ENCODE measurements at regions not wholly inside any gene's neighbourhood (a gene's known extent, or its start where the extent isn't known, plus 50 kb on each side); places are given as distances from the start of the nearest gene placed in this dataset.

GRCh38 chr5:93926831-93927620, 185.6 kb upstream of the POU5F2 start:
- no peak for DNase-seq

- no peak for DNase-seq
Measured at GRCh38 chr5:93925321-93925720, 183.9 kb upstream of the POU5F2 start.

- DNase-seq, result no peak
Measured at GRCh38 chr5:93924628-93925027, 183.2 kb upstream of the POU5F2 start.

GRCh38 chr5:93922551-93922950, 181.2 kb upstream of the POU5F2 start:
- no peak for DNase-seq

- no peak for DNase-seq
Measured at GRCh38 chr5:93921001-93921400, 179.6 kb upstream of the POU5F2 start.

- no peak for DNase-seq
Measured at GRCh38 chr5:93916872-93917271, 175.5 kb upstream of the POU5F2 start.

- DNase-seq, result no peak
Measured at GRCh38 chr5:93915142-93915553, 173.7 kb upstream of the POU5F2 start.

GRCh38 chr5:93911609-93912008, 170.2 kb upstream of the POU5F2 start:
- no peak for DNase-seq

- no peak for DNase-seq
Measured at GRCh38 chr5:93909356-93909755, 168.0 kb upstream of the POU5F2 start.

GRCh38 chr5:93904917-93905316, 163.5 kb upstream of the POU5F2 start:
- no peak for DNase-seq

GRCh38 chr5:93902288-93902687, 160.9 kb upstream of the POU5F2 start:
- no peak for DNase-seq

GRCh38 chr5:93899026-93899600, 157.7 kb upstream of the POU5F2 start:
- DNase-seq, result no peak

- peak; percentile 41 for DNase-seq
Measured at GRCh38 chr5:93894601-93895354, 153.4 kb upstream of the POU5F2 start.

- peak; percentile 68 for DNase-seq
Measured at GRCh38 chr5:93893075-93893474, 151.7 kb upstream of the POU5F2 start.

GRCh38 chr5:93892481-93892880, 151.1 kb upstream of the POU5F2 start:
- no peak for DNase-seq

GRCh38 chr5:93891491-93892480, 150.4 kb upstream of the POU5F2 start:
- DNase-seq, result peak; percentile 29

- no peak for DNase-seq
Measured at GRCh38 chr5:93890657-93891056, 149.3 kb upstream of the POU5F2 start.

GRCh38 chr5:93887678-93888077, 146.3 kb upstream of the POU5F2 start:
- no peak for DNase-seq

- DNase-seq, result no peak
Measured at GRCh38 chr5:93886917-93887361, 145.5 kb upstream of the POU5F2 start.

GRCh38 chr5:93886098-93886806, 144.9 kb upstream of the POU5F2 start:
- no peak for DNase-seq

GRCh38 chr5:93884254-93884653, 142.9 kb upstream of the POU5F2 start:
- DNase-seq, result no peak

- DNase-seq, result no peak
Measured at GRCh38 chr5:93883459-93883858, 142.1 kb upstream of the POU5F2 start.
